WTC11 (cell line): ENCODE measurements at regions not wholly inside any gene's neighbourhood (a gene's known extent, or its start where the extent isn't known, plus 50 kb on each side); places are given as distances from the start of the nearest gene placed in this dataset.

ENCODE experiments used
- GABPB1 ChIP-seq: sonication (generic); formaldehyde crosslinking; IDR thresholded peaks from 2 replicates; pipeline ENCODE4 v1.8.1; 2023; ENCODE audit warnings: mild to moderate bottlenecking, missing genetic modification reagents
- IRF2 ChIP-seq: sonication (generic); formaldehyde crosslinking; IDR thresholded peaks from 2 replicates; pipeline ENCODE4 v1.8.0; 2022; ENCODE audit warnings: low read depth, missing genetic modification reagents, borderline replicate concordance
- NR1H2 ChIP-seq: sonication (generic); formaldehyde crosslinking; IDR thresholded peaks from 2 replicates; pipeline ENCODE4 v1.9.0; 2021; ENCODE audit warnings: mild to moderate bottlenecking, moderate library complexity, missing genetic modification reagents
- NR2C2 ChIP-seq: sonication (generic); formaldehyde crosslinking; IDR thresholded peaks from 2 replicates; pipeline ENCODE4 v1.8.0; 2022; ENCODE audit warnings: mild to moderate bottlenecking, missing genetic modification reagents
- SP1 ChIP-seq: sonication (generic); formaldehyde crosslinking; conservative IDR thresholded peaks from 2 replicates; pipeline ENCODE4 v1.8.1; 2022; ENCODE audit warnings: missing genetic modification reagents
- TEAD4 ChIP-seq: sonication (generic); formaldehyde crosslinking; IDR thresholded peaks from 2 replicates; pipeline ENCODE4 v1.8.0; 2022; ENCODE audit warnings: mild to moderate bottlenecking, missing genetic modification reagents
- ZNF281 ChIP-seq: sonication (generic); formaldehyde crosslinking; IDR thresholded peaks from 2 replicates; pipeline ENCODE4 v1.8.0; 2023; ENCODE audit warnings: mild to moderate bottlenecking, missing genetic modification reagents
- TF ChIP-seq, protein P1 (sequence below): fragments of 200-600 bp; IDR thresholded peaks from 2 replicates; pipeline ENCODE4 v1.8.0; 2022; ENCODE audit warnings: antibody characterized with exemption
- TF ChIP-seq, protein P2 (sequence below): sonication (generic); formaldehyde crosslinking; IDR thresholded peaks from 2 replicates; pipeline ENCODE4 v1.8.1; 2022; ENCODE audit warnings: low read depth, missing genetic modification reagents, borderline replicate concordance
- TF ChIP-seq, protein P3 (sequence below): fragments of 250-450 bp; sonication (Bioruptor Pico); IDR thresholded peaks from 2 replicates; pipeline ENCODE4 v1.9.0; 2021; ENCODE audit warnings: mild to moderate bottlenecking, borderline replicate concordance
- TF ChIP-seq, protein P4 (sequence below): sonication (generic); formaldehyde crosslinking; IDR thresholded peaks from 2 replicates; pipeline ENCODE4 v1.8.0; 2022; ENCODE audit warnings: mild to moderate bottlenecking, missing genetic modification reagents
- TF ChIP-seq, protein P5 (sequence below): sonication (generic); formaldehyde crosslinking; IDR thresholded peaks from 2 replicates; pipeline ENCODE4 v1.8.1; 2022; ENCODE audit warnings: mild to moderate bottlenecking, moderate library complexity, missing genetic modification reagents

GRCh38 chr1:102546251-102546650, 549.5 kb upstream of the OLFM3 start:
- TF ChIP-seq, protein P1, sequence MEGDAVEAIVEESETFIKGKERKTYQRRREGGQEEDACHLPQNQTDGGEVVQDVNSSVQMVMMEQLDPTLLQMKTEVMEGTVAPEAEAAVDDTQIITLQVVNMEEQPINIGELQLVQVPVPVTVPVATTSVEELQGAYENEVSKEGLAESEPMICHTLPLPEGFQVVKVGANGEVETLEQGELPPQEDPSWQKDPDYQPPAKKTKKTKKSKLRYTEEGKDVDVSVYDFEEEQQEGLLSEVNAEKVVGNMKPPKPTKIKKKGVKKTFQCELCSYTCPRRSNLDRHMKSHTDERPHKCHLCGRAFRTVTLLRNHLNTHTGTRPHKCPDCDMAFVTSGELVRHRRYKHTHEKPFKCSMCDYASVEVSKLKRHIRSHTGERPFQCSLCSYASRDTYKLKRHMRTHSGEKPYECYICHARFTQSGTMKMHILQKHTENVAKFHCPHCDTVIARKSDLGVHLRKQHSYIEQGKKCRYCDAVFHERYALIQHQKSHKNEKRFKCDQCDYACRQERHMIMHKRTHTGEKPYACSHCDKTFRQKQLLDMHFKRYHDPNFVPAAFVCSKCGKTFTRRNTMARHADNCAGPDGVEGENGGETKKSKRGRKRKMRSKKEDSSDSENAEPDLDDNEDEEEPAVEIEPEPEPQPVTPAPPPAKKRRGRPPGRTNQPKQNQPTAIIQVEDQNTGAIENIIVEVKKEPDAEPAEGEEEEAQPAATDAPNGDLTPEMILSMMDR: no peak
- TF ChIP-seq, protein P2, sequence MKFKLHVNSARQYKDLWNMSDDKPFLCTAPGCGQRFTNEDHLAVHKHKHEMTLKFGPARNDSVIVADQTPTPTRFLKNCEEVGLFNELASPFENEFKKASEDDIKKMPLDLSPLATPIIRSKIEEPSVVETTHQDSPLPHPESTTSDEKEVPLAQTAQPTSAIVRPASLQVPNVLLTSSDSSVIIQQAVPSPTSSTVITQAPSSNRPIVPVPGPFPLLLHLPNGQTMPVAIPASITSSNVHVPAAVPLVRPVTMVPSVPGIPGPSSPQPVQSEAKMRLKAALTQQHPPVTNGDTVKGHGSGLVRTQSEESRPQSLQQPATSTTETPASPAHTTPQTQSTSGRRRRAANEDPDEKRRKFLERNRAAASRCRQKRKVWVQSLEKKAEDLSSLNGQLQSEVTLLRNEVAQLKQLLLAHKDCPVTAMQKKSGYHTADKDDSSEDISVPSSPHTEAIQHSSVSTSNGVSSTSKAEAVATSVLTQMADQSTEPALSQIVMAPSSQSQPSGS (CRISPR knock-in tag): no peak
- TF ChIP-seq, protein P3, sequence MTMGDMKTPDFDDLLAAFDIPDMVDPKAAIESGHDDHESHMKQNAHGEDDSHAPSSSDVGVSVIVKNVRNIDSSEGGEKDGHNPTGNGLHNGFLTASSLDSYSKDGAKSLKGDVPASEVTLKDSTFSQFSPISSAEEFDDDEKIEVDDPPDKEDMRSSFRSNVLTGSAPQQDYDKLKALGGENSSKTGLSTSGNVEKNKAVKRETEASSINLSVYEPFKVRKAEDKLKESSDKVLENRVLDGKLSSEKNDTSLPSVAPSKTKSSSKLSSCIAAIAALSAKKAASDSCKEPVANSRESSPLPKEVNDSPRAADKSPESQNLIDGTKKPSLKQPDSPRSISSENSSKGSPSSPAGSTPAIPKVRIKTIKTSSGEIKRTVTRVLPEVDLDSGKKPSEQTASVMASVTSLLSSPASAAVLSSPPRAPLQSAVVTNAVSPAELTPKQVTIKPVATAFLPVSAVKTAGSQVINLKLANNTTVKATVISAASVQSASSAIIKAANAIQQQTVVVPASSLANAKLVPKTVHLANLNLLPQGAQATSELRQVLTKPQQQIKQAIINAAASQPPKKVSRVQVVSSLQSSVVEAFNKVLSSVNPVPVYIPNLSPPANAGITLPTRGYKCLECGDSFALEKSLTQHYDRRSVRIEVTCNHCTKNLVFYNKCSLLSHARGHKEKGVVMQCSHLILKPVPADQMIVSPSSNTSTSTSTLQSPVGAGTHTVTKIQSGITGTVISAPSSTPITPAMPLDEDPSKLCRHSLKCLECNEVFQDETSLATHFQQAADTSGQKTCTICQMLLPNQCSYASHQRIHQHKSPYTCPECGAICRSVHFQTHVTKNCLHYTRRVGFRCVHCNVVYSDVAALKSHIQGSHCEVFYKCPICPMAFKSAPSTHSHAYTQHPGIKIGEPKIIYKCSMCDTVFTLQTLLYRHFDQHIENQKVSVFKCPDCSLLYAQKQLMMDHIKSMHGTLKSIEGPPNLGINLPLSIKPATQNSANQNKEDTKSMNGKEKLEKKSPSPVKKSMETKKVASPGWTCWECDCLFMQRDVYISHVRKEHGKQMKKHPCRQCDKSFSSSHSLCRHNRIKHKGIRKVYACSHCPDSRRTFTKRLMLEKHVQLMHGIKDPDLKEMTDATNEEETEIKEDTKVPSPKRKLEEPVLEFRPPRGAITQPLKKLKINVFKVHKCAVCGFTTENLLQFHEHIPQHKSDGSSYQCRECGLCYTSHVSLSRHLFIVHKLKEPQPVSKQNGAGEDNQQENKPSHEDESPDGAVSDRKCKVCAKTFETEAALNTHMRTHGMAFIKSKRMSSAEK (CRISPR knock-in tag): no peak
- TF ChIP-seq IRF2 (CRISPR knock-in tag): no peak
- TF ChIP-seq ZNF281 (CRISPR knock-in tag): no peak
- no peak for TF ChIP-seq NR2C2
- no peak for TF ChIP-seq TEAD4
- TF ChIP-seq, protein P4, sequence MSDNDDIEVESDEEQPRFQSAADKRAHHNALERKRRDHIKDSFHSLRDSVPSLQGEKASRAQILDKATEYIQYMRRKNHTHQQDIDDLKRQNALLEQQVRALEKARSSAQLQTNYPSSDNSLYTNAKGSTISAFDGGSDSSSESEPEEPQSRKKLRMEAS: no peak
- TF ChIP-seq SP1 (CRISPR knock-in tag): no peak
- TF ChIP-seq, protein P5, sequence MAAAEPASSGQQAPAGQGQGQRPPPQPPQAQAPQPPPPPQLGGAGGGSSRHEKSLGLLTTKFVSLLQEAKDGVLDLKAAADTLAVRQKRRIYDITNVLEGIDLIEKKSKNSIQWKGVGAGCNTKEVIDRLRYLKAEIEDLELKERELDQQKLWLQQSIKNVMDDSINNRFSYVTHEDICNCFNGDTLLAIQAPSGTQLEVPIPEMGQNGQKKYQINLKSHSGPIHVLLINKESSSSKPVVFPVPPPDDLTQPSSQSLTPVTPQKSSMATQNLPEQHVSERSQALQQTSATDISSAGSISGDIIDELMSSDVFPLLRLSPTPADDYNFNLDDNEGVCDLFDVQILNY: no peak
- TF ChIP-seq NR1H2 (CRISPR knock-in tag): no peak
- TF ChIP-seq GABPB1 (CRISPR knock-in tag): no peak
